HG03558 (cell line): ENCODE measurements at regions not wholly inside any gene's neighbourhood (a gene's known extent, or its start where the extent isn't known, plus 50 kb on each side); places are given as distances from the start of the nearest gene placed in this dataset.
"Not testable (repeated sequence)": the region's sequence is repeated elsewhere in the genome, so short reads cannot be mapped to it uniquely, and the experiment has no call there.

ENCODE experiments used
- ATAC-seq: cut with Tn5 transposase; IDR thresholded peaks from one replicate; pipeline ENCODE4 v1.9.1; 2021; ENCODE audit warnings: moderate number of reproducible peaks; ENCODE audit not compliant: unreplicated experiment; ENCODE audit errors: extremely low read depth

GRCh38 chr18:43786893-43787292 lies 509.6 kb upstream of the SYT4 start:
- ATAC-seq, result no peak

- ATAC-seq, result not testable (repeated sequence)
Observed at GRCh38 chr18:43787721-43788120, 510.4 kb upstream of the SYT4 start.

- ATAC-seq, result no peak
Observed at GRCh38 chr18:43789234-43790000, 512.1 kb upstream of the SYT4 start.

GRCh38 chr18:43793910-43794309 lies 516.6 kb upstream of the SYT4 start:
- no peak for ATAC-seq

GRCh38 chr18:43794363-43794762 lies 517.1 kb upstream of the SYT4 start:
- no peak for ATAC-seq

GRCh38 chr18:43797347-43797746 lies 520.1 kb upstream of the SYT4 start:
- ATAC-seq, result no peak

- ATAC-seq, result no peak
Observed at GRCh38 chr18:43800584-43800983, 523.3 kb upstream of the SYT4 start.

GRCh38 chr18:43805646-43806194 lies 528.4 kb upstream of the SYT4 start:
- ATAC-seq, result no peak

- ATAC-seq, result no peak
Observed at GRCh38 chr18:43812627-43813026, 535.3 kb upstream of the SYT4 start.

- no peak for ATAC-seq
Observed at GRCh38 chr18:43819397-43819796, 542.1 kb upstream of the SYT4 start.

- ATAC-seq, result no peak
Observed at GRCh38 chr18:43819873-43820272, 542.6 kb upstream of the SYT4 start.

GRCh38 chr18:43825768-43826167 lies 548.5 kb upstream of the SYT4 start:
- ATAC-seq, result no peak

GRCh38 chr18:43826215-43826614 lies 548.9 kb upstream of the SYT4 start:
- no peak for ATAC-seq

GRCh38 chr18:43827311-43827710 lies 550.0 kb upstream of the SYT4 start:
- ATAC-seq, result no peak

- no peak for ATAC-seq
Observed at GRCh38 chr18:43830303-43830702, 553.0 kb upstream of the SYT4 start.

- ATAC-seq, result no peak
Observed at GRCh38 chr18:43830947-43831346, 553.7 kb upstream of the SYT4 start.

- no peak for ATAC-seq
Observed at GRCh38 chr18:43846299-43846698, 569.0 kb upstream of the SYT4 start.

GRCh38 chr18:43847164-43848091 lies 570.1 kb upstream of the SYT4 start:
- no peak for ATAC-seq

GRCh38 chr18:43849831-43850230 lies 572.5 kb upstream of the SYT4 start:
- not testable (repeated sequence) for ATAC-seq

GRCh38 chr18:43855376-43855775 lies 578.1 kb upstream of the SYT4 start:
- ATAC-seq, result no peak

- ATAC-seq, result no peak
Observed at GRCh38 chr18:43863180-43863579, 585.9 kb upstream of the SYT4 start.
